SJSA1 (cell line): ENCODE measurements at regions not wholly inside any gene's neighbourhood (a gene's known extent, or its start where the extent isn't known, plus 50 kb on each side); places are given as distances from the start of the nearest gene placed in this dataset.
"Not testable (repeated sequence)": the region's sequence is repeated elsewhere in the genome, so short reads cannot be mapped to it uniquely, and the experiment has no call there.

Experiments
- DNase-seq, 2 experiments: peaks; one replicate each; pipeline ENCODE4 v3.0.0-alpha.2; 2015 to 2020; ENCODE audit warnings: low spot score in 2 of 2, low read depth in 1 of 2
- H3K27ac ChIP-seq: fragments of 250-450 bp; sonication (Bioruptor Pico); 2 replicates; pipeline ENCODE4 v1.5.1; 2020; ENCODE audit warnings: mild to moderate bottlenecking, moderate library complexity
- H3K27me3 ChIP-seq: fragments of 250-450 bp; sonication (Bioruptor Pico); replicated peaks from 2 replicates; pipeline ENCODE4 v1.5.1; 2020; ENCODE audit warnings: mild to moderate bottlenecking, moderate library complexity
- H3K36me3 ChIP-seq: fragments of 250-450 bp; sonication (Bioruptor Pico); 2 replicates; pipeline ENCODE4 v1.5.1; 2020; ENCODE audit warnings: mild to moderate bottlenecking
- H3K4me1 ChIP-seq: fragments of 250-450 bp; sonication (Bioruptor Pico); replicated peaks from 2 replicates; pipeline ENCODE4 v1.6.1; 2021; ENCODE audit warnings: mild to moderate bottlenecking
- H3K4me3 ChIP-seq: fragments of 250-450 bp; sonication (Bioruptor Pico); 2 replicates; pipeline ENCODE4 v1.5.1; 2020; ENCODE audit warnings: mild to moderate bottlenecking
- H3K9me3 ChIP-seq: fragments of 250-450 bp; sonication (Bioruptor Pico); replicated peaks from 2 replicates; pipeline ENCODE4 v1.5.1; 2020; ENCODE audit warnings: mild to moderate bottlenecking

- H3K4me3 ChIP-seq = no peak overlapping the region
- DNase-seq = no peak
- no peaks in the 10 kb centered on the region for H3K4me1 ChIP-seq
- no peaks in the 10 kb centered on the region for H3K27me3 ChIP-seq
- H3K9me3 ChIP-seq = no peaks in the 10 kb centered on the region
- H3K36me3 ChIP-seq = no peaks in the 10 kb centered on the region
- H3K27ac ChIP-seq = no peak overlapping the region
Measured at GRCh38 chrY:7835416-7835815, 923.9 kb upstream of the AMELY start.

GRCh38 chrY:7834284-7834683 lies 922.7 kb upstream of the AMELY start:
- Histone ChIP-seq H3K36me3 (no peaks in the 10 kb centered on the region), H3K4me3 (no peak overlapping the region), H3K27ac (no peak overlapping the region), H3K9me3 (no peaks in the 10 kb centered on the region), H3K27me3 (no peaks in the 10 kb centered on the region), H3K4me1 (no peaks in the 10 kb centered on the region)
- no peak for DNase-seq

GRCh38 chrY:7830881-7831280 lies 919.3 kb upstream of the AMELY start:
- H3K36me3 ChIP-seq, DNase-seq, H3K4me1 ChIP-seq, H3K27ac ChIP-seq, H3K27me3 ChIP-seq, H3K4me3 ChIP-seq, H3K9me3 ChIP-seq: not testable (repeated sequence)

- Histone ChIP-seq H3K36me3 (no peaks in the 10 kb centered on the region), H3K27me3 (no peaks in the 10 kb centered on the region), H3K27ac (no peak overlapping the region), H3K9me3 (no peaks in the 10 kb centered on the region), H3K4me3 (no peak overlapping the region), H3K4me1 (no peaks in the 10 kb centered on the region)
- DNase-seq = no peak
Measured at GRCh38 chrY:7826533-7826932, 915.0 kb upstream of the AMELY start.

- Histone ChIP-seq H3K36me3 (no peaks in the 10 kb centered on the region), H3K4me1 (no peaks in the 10 kb centered on the region), H3K27me3 (no peaks in the 10 kb centered on the region), H3K4me3 (no peak overlapping the region), H3K27ac (no peak overlapping the region), H3K9me3 (no peaks in the 10 kb centered on the region)
- no peak for DNase-seq
Measured at GRCh38 chrY:7825874-7826273, 914.3 kb upstream of the AMELY start.

GRCh38 chrY:7821295-7822035 lies 909.9 kb upstream of the AMELY start:
- DNase-seq = no peak
- H3K4me1 ChIP-seq = no peaks in the 10 kb centered on the region

GRCh38 chrY:7818924-7819323 lies 907.4 kb upstream of the AMELY start:
- Histone ChIP-seq H3K4me3 (no peak overlapping the region), H3K27me3 (no peaks in the 10 kb centered on the region), H3K9me3 (no peaks in the 10 kb centered on the region), H3K4me1 (peaks cover 6% of the 10 kb centered on the region; the same call in 1 of the 2 replicates), H3K36me3 (no peaks in the 10 kb centered on the region), H3K27ac (no peak overlapping the region)
- DNase-seq = no peak

More at GRCh38 chrY:7821295-7822035, 909.9 kb upstream of the AMELY start:
- no peak overlapping the region for H3K4me3 ChIP-seq
- H3K27me3 ChIP-seq = no peaks in the 10 kb centered on the region
- no peaks in the 10 kb centered on the region for H3K36me3 ChIP-seq
- H3K27ac ChIP-seq = no peak overlapping the region
- no peaks in the 10 kb centered on the region for H3K9me3 ChIP-seq

- Histone ChIP-seq H3K4me1 (peaks cover 6% of the 10 kb centered on the region; the same call in 1 of the 2 replicates), H3K27me3 (no peaks in the 10 kb centered on the region), H3K36me3 (no peaks in the 10 kb centered on the region), H3K4me3 (no peak overlapping the region), H3K27ac (no peak overlapping the region), H3K9me3 (no peaks in the 10 kb centered on the region)
- DNase-seq = no peak
Measured at GRCh38 chrY:7816567-7816966, 905.0 kb upstream of the AMELY start.

- H3K36me3 ChIP-seq = no peaks in the 10 kb centered on the region
- no peaks in the 10 kb centered on the region for H3K27me3 ChIP-seq
- H3K9me3 ChIP-seq = no peaks in the 10 kb centered on the region
- no peak for DNase-seq
- H3K27ac ChIP-seq = no peak overlapping the region
- no peak overlapping the region for H3K4me3 ChIP-seq
- H3K4me1 ChIP-seq = peaks cover 6% of the 10 kb centered on the region; the same call in 1 of the 2 replicates
Measured at GRCh38 chrY:7815921-7816320, 904.4 kb upstream of the AMELY start.

- no peak overlapping the region for H3K27ac ChIP-seq
Measured at GRCh38 chrY:7815285-7815684, 903.7 kb upstream of the AMELY start.

GRCh38 chrY:7814361-7814760 lies 902.8 kb upstream of the AMELY start:
- no peaks in the 10 kb centered on the region for H3K36me3 ChIP-seq
- H3K9me3 ChIP-seq = no peaks in the 10 kb centered on the region
- H3K27ac ChIP-seq = no peak overlapping the region
- no peaks in the 10 kb centered on the region for H3K27me3 ChIP-seq
- no peak overlapping the region for H3K4me3 ChIP-seq
- DNase-seq = no peak
- H3K4me1 ChIP-seq = peaks cover 6% of the 10 kb centered on the region; the same call in 1 of the 2 replicates

More at GRCh38 chrY:7815285-7815684, 903.7 kb upstream of the AMELY start:
- Histone ChIP-seq H3K36me3 (no peaks in the 10 kb centered on the region), H3K4me1 (peaks cover 6% of the 10 kb centered on the region; the same call in 1 of the 2 replicates), H3K27me3 (no peaks in the 10 kb centered on the region), H3K9me3 (no peaks in the 10 kb centered on the region), H3K4me3 (no peak overlapping the region)
- DNase-seq = no peak

- Histone ChIP-seq H3K27ac (no peak overlapping the region), H3K4me1 (peaks cover 11% of the 10 kb centered on the region), H3K9me3 (no peaks in the 10 kb centered on the region), H3K27me3 (no peaks in the 10 kb centered on the region), H3K4me3 (no peak overlapping the region), H3K36me3 (no peaks in the 10 kb centered on the region)
- DNase-seq = no peak
Measured at GRCh38 chrY:7810359-7810758, 898.8 kb upstream of the AMELY start.

GRCh38 chrY:7807516-7807870 lies 895.9 kb upstream of the AMELY start:
- no peak for DNase-seq
- Histone ChIP-seq H3K4me3 (no peak overlapping the region), H3K9me3 (no peaks in the 10 kb centered on the region), H3K27ac (no peak overlapping the region), H3K4me1 (peaks cover 11% of the 10 kb centered on the region), H3K36me3 (no peaks in the 10 kb centered on the region), H3K27me3 (no peaks in the 10 kb centered on the region)

GRCh38 chrY:7806592-7807515 lies 895.3 kb upstream of the AMELY start:
- H3K4me1 ChIP-seq = peaks cover 11% of the 10 kb centered on the region
- H3K9me3 ChIP-seq = no peaks in the 10 kb centered on the region
- H3K27me3 ChIP-seq = no peaks in the 10 kb centered on the region
- no peak overlapping the region for H3K27ac ChIP-seq
- DNase-seq = peak in 1 of 2 experiments; percentile 26
- H3K4me3 ChIP-seq = no peak overlapping the region
- H3K36me3 ChIP-seq = no peaks in the 10 kb centered on the region
